ENCODE measurements at regions not wholly inside any gene's neighbourhood (a gene's known extent, or its start where the extent isn't known, plus 50 kb on each side); places are given as distances from the start of the nearest gene placed in this dataset.
"Not testable (repeated sequence)": the region's sequence is repeated elsewhere in the genome, so short reads cannot be mapped to it uniquely, and the experiment has no call there.

DNA sequence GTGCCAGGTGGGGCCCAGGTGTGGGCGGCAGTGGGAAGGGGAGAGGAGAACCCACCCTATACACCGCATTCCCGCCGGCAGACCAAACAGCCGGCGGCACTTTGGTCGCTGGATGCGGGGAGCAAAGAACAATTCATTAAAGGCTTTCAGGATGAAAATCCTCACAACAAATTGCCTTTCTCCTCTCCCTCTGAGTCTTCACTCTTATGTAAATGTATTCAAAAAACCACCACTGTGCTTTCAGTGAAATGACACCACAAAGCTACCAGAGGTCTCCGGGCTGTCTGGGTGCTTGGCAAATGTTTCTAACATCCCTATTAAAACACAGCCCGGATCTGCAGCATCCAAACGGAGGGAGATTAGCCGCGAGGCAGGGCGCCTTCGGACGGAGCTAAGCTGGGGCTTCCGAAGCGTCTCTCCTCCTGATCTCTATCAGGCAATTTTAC, 171.8 kb upstream of the TBL1X start:
- intact Hi-C loops (cut with DNase I) = no loop called here

DNA sequence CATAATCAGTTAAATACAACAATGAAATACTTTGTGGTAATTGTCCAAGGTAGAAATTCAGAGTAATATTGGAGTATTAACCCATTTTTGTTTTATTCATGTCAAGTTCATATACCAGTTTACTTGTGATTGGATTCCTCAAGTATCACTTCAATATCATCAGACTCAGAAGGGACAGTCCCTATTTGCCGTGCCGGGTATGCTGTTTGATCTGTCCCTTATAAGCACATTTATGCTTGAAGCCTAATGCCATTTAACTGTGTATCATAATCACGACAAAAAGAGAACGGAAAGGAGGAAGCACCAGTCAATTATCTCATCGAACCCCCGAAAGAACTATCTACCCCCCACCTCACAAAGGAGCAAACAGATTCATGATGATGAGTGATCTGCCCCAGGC, 171.0 kb upstream of the TBL1X start:
- TF ChIP-seq, protein P1, sequence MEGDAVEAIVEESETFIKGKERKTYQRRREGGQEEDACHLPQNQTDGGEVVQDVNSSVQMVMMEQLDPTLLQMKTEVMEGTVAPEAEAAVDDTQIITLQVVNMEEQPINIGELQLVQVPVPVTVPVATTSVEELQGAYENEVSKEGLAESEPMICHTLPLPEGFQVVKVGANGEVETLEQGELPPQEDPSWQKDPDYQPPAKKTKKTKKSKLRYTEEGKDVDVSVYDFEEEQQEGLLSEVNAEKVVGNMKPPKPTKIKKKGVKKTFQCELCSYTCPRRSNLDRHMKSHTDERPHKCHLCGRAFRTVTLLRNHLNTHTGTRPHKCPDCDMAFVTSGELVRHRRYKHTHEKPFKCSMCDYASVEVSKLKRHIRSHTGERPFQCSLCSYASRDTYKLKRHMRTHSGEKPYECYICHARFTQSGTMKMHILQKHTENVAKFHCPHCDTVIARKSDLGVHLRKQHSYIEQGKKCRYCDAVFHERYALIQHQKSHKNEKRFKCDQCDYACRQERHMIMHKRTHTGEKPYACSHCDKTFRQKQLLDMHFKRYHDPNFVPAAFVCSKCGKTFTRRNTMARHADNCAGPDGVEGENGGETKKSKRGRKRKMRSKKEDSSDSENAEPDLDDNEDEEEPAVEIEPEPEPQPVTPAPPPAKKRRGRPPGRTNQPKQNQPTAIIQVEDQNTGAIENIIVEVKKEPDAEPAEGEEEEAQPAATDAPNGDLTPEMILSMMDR (IDR thresholded peaks at IDR 0.05) = no peak
- H3K9me3 ChIP-seq = no peaks in the 10 kb centered on the region
- intact Hi-C loops (cut with DNase I) = no loop called here
- H3K27ac ChIP-seq = no peak overlapping the region
- no peak for ATAC-seq
- H3K36me3 ChIP-seq = no peaks in the 10 kb centered on the region
- H3K4me1 ChIP-seq = no peaks in the 10 kb centered on the region
- no peak for DNase-seq
- H3K4me3 ChIP-seq = no peak overlapping the region
- peaks cover 18 to 36% of the 10 kb centered on the region in 2 donors for H3K27me3 ChIP-seq

More for the DNA sequence above, 171.8 kb upstream of the TBL1X start:
- no peak for ATAC-seq
- no peak overlapping the region for H3K4me3 ChIP-seq
- no peak overlapping the region for H3K27ac ChIP-seq
- peaks cover 18 to 36% of the 10 kb centered on the region in 2 donors for H3K27me3 ChIP-seq
- DNase-seq = no peak
- H3K4me1 ChIP-seq = no peaks in the 10 kb centered on the region
- no peaks in the 10 kb centered on the region for H3K9me3 ChIP-seq
- no peaks in the 10 kb centered on the region for H3K36me3 ChIP-seq
- TF ChIP-seq, protein P1 (IDR thresholded peaks at IDR 0.05) = no peak

DNA sequence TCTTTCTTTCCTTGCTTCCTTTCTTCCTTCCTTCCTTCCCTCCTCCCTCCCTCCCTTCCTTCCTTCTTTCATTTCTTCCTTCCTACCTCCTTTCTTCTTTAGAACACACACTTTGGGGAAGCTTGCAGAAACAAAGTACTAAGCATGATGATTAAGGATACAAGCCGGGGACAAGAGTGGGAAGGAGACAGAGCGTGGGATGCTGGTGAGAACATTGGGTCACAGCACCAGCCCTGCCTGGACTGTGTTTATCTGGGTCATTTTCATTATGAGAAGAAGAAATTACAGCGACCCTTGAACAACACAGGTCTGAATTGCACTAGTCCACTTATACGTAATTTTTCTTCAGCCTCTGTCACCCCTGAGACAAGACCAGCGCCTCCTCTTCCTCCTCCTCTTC, 169.3 kb upstream of the TBL1X start:
- Histone ChIP-seq H3K27ac (no peak overlapping the region), H3K36me3 (no peaks in the 10 kb centered on the region), H3K4me3 (no peak overlapping the region), H3K4me1 (no peaks in the 10 kb centered on the region), H3K27me3 (peaks cover 18 to 36% of the 10 kb centered on the region in 2 donors), H3K9me3 (no peaks in the 10 kb centered on the region)
- TF ChIP-seq, protein P1 (IDR thresholded peaks at IDR 0.05) = no peak
- ATAC-seq (no peak), DNase-seq (no peak)
- intact Hi-C loops (cut with DNase I) = no loop called here

DNA sequence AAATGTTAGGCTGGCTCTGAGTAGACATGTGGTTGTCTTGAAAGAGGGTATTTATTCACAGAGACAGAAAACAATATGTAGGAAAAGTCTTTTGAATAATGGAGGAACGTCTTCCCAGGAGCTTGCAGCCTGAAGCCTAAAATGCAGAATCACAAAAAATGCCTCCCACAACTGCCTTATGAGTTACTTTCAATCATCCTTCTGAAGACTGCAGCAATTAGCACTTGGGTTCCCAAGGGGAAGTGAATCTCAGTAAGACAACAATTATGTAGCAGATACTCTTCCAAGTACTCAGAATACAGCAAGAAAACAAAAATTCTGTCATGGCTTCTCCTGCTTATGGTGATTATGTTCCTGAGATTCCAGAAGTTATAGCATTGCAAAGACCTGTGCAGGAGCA, 166.6 kb upstream of the TBL1X start:
- Histone ChIP-seq H3K27me3 (peaks cover 4 to 12% of the 10 kb centered on the region in 2 donors), H3K27ac (no peak overlapping the region), H3K4me1 (no peaks in the 10 kb centered on the region), H3K36me3 (no peaks in the 10 kb centered on the region), H3K4me3 (no peak overlapping the region), H3K9me3 (no peaks in the 10 kb centered on the region)
- ATAC-seq (no peak), DNase-seq (no peak)
- intact Hi-C loops (cut with DNase I) = no loop called here
- TF ChIP-seq, protein P1 (IDR thresholded peaks at IDR 0.05) = no peak

DNA sequence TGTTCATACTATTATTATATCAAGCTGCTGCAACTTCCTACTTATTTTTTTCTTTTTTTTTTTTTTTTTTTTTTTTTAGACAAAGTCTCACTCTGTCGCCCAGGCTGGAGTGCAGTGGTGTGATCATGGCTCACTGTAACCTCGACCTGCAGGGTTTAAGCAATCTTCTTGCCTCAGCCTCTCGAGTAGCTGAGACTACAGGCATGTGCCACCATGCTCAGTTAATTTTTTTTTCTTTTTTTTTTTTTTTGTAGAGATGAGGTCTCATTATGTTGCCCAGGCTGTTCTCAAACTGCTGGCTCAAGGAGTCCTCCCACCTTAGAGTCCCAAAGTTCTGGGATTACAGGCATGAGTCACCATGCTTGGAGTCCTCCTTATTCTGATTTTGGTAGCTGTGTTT, 165.2 kb upstream of the TBL1X start:
- H3K27me3 ChIP-seq; H3K4me1 ChIP-seq; H3K9me3 ChIP-seq; H3K36me3 ChIP-seq; DNase-seq; intact Hi-C loops (cut with DNase I); H3K4me3 ChIP-seq; H3K27ac ChIP-seq; ATAC-seq: not testable (repeated sequence)

DNA sequence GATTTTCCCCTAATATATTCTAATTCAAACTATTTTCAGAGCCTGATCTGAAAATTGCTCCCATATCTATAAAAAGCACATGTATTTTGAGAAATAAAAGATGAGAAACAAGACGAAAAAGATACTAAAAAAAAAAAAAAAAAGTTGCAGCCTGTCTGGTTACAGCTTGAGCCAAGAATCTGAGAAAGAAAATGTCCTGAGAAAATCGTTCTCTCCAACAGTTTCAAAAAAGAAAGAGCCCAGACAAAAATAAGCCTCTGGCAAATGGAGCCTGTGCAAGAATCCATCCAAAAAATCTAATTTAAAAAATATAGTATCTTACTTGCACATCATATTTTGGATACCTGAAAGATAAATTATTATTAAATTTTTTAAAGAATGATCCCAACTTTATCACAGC, 163.0 kb upstream of the TBL1X start:
- DNase-seq (no peak), ATAC-seq (no peak)
- no peaks in the 10 kb centered on the region for H3K27me3 ChIP-seq
- H3K9me3 ChIP-seq = no peaks in the 10 kb centered on the region
- H3K4me1 ChIP-seq = no peaks in the 10 kb centered on the region
- H3K36me3 ChIP-seq = no peaks in the 10 kb centered on the region
- no peak overlapping the region for H3K4me3 ChIP-seq
- no peak overlapping the region for H3K27ac ChIP-seq
- intact Hi-C loops (cut with DNase I) = no loop called here
- TF ChIP-seq, protein P1 (IDR thresholded peaks at IDR 0.05) = no peak
